Activated naive CD4-positive, alpha-beta T cell treated with anti-CD3 and anti-CD28 coated beads, Interleukin-2, amount 50 U/mL, for 24 hours (primary cell): ENCODE measurements at regions not wholly inside any gene's neighbourhood (a gene's known extent, or its start where the extent isn't known, plus 50 kb on each side); places are given as distances from the start of the nearest gene placed in this dataset.

Source experiments
- H3K27ac Mint-ChIP-seq: one replicate; pipeline ENCODE4 v1.8.0; 2021; ENCODE audit warnings: mild to moderate bottlenecking, mixed read lengths
- H3K27me3 Mint-ChIP-seq: one replicate; pipeline ENCODE4 v1.8.0; 2021; ENCODE audit warnings: mixed read lengths
- H3K36me3 Mint-ChIP-seq: one replicate; pipeline ENCODE4 v1.8.0; 2021; ENCODE audit warnings: mixed read lengths
- H3K4me1 Mint-ChIP-seq: one replicate; pipeline ENCODE4 v1.8.0; 2021; ENCODE audit warnings: mixed read lengths
- H3K4me3 Mint-ChIP-seq: one replicate; pipeline ENCODE4 v1.8.0; 2021; ENCODE audit warnings: mild to moderate bottlenecking, mixed read lengths
- H3K9me3 Mint-ChIP-seq: one replicate; pipeline ENCODE4 v1.8.0; 2021; ENCODE audit warnings: mixed read lengths

- Mint-ChIP-seq H3K4me3 (peak overlapping the region; percentile 67), H3K4me1 (no peaks in the 10 kb centered on the region), H3K36me3 (no peaks in the 10 kb centered on the region), H3K9me3 (no peaks in the 10 kb centered on the region), H3K27ac (peak overlapping the region; percentile 59), H3K27me3 (no peaks in the 10 kb centered on the region)
Observed at GRCh38 chr14:22319526-22320361, 269.3 kb downstream of the DAD1 start.

GRCh38 chr14:22318951-22319350 lies 270.1 kb downstream of the DAD1 start:
- no peaks in the 10 kb centered on the region for H3K4me1 Mint-ChIP-seq
- H3K36me3 Mint-ChIP-seq = no peaks in the 10 kb centered on the region
- no peak overlapping the region for H3K27ac Mint-ChIP-seq
- H3K27me3 Mint-ChIP-seq = no peaks in the 10 kb centered on the region
- H3K9me3 Mint-ChIP-seq = no peaks in the 10 kb centered on the region
- H3K4me3 Mint-ChIP-seq = peak overlapping the region; percentile 23

GRCh38 chr14:22316473-22316872 lies 272.6 kb downstream of the DAD1 start:
- Mint-ChIP-seq H3K36me3 (no peaks in the 10 kb centered on the region), H3K4me3 (no peak overlapping the region), H3K27me3 (no peaks in the 10 kb centered on the region), H3K4me1 (no peaks in the 10 kb centered on the region), H3K9me3 (no peaks in the 10 kb centered on the region), H3K27ac (peak overlapping the region; percentile 30)

GRCh38 chr14:22315336-22315735 lies 273.7 kb downstream of the DAD1 start:
- Mint-ChIP-seq H3K4me1 (no peaks in the 10 kb centered on the region), H3K4me3 (no peak overlapping the region), H3K27me3 (no peaks in the 10 kb centered on the region), H3K9me3 (no peaks in the 10 kb centered on the region), H3K27ac (peak overlapping the region; percentile 35), H3K36me3 (no peaks in the 10 kb centered on the region)

GRCh38 chr14:22314183-22314820 lies 274.7 kb downstream of the DAD1 start:
- H3K27me3 Mint-ChIP-seq = no peaks in the 10 kb centered on the region
- peak overlapping the region; percentile 46 for H3K27ac Mint-ChIP-seq
- peak overlapping the region; percentile 51 for H3K4me3 Mint-ChIP-seq
- H3K9me3 Mint-ChIP-seq = no peaks in the 10 kb centered on the region
- no peaks in the 10 kb centered on the region for H3K36me3 Mint-ChIP-seq
- H3K4me1 Mint-ChIP-seq = peaks cover 4% of the 10 kb centered on the region

- Mint-ChIP-seq H3K36me3 (no peaks in the 10 kb centered on the region), H3K9me3 (no peaks in the 10 kb centered on the region), H3K27me3 (no peaks in the 10 kb centered on the region), H3K4me1 (peaks cover 4% of the 10 kb centered on the region), H3K27ac (peak overlapping the region; percentile 88), H3K4me3 (no peak overlapping the region)
Observed at GRCh38 chr14:22313172-22313801, 275.7 kb downstream of the DAD1 start.

- H3K4me3 Mint-ChIP-seq = no peak overlapping the region
- H3K27me3 Mint-ChIP-seq = no peaks in the 10 kb centered on the region
- no peak overlapping the region for H3K27ac Mint-ChIP-seq
- H3K9me3 Mint-ChIP-seq = no peaks in the 10 kb centered on the region
- peaks cover 4% of the 10 kb centered on the region for H3K4me1 Mint-ChIP-seq
- no peaks in the 10 kb centered on the region for H3K36me3 Mint-ChIP-seq
Observed at GRCh38 chr14:22311636-22312035, 277.4 kb downstream of the DAD1 start.

- H3K27me3 Mint-ChIP-seq = no peaks in the 10 kb centered on the region
- H3K9me3 Mint-ChIP-seq = no peaks in the 10 kb centered on the region
- H3K4me1 Mint-ChIP-seq = peaks cover 4% of the 10 kb centered on the region
- no peak overlapping the region for H3K4me3 Mint-ChIP-seq
- no peaks in the 10 kb centered on the region for H3K36me3 Mint-ChIP-seq
- no peak overlapping the region for H3K27ac Mint-ChIP-seq
Observed at GRCh38 chr14:22305607-22306006, 283.4 kb downstream of the DAD1 start.

- no peaks in the 10 kb centered on the region for H3K27me3 Mint-ChIP-seq
- H3K36me3 Mint-ChIP-seq = no peaks in the 10 kb centered on the region
- no peak overlapping the region for H3K27ac Mint-ChIP-seq
- H3K9me3 Mint-ChIP-seq = no peaks in the 10 kb centered on the region
- H3K4me3 Mint-ChIP-seq = peak overlapping the region; percentile 23
- H3K4me1 Mint-ChIP-seq = no peaks in the 10 kb centered on the region
Observed at GRCh38 chr14:22304326-22304725, 284.7 kb downstream of the DAD1 start.

GRCh38 chr14:22303589-22304195 lies 285.3 kb downstream of the DAD1 start:
- Mint-ChIP-seq H3K27ac (no peak overlapping the region), H3K36me3 (no peaks in the 10 kb centered on the region), H3K4me1 (no peaks in the 10 kb centered on the region), H3K27me3 (no peaks in the 10 kb centered on the region), H3K4me3 (peak overlapping the region; percentile 63), H3K9me3 (no peaks in the 10 kb centered on the region)

GRCh38 chr14:22300646-22301045 lies 288.4 kb downstream of the DAD1 start:
- no peaks in the 10 kb centered on the region for H3K9me3 Mint-ChIP-seq

GRCh38 chr14:22297376-22297775 lies 291.6 kb downstream of the DAD1 start:
- H3K36me3 Mint-ChIP-seq = no peaks in the 10 kb centered on the region
- H3K27ac Mint-ChIP-seq = no peak overlapping the region
- H3K27me3 Mint-ChIP-seq = no peaks in the 10 kb centered on the region
- H3K9me3 Mint-ChIP-seq = no peaks in the 10 kb centered on the region
- no peak overlapping the region for H3K4me3 Mint-ChIP-seq
- H3K4me1 Mint-ChIP-seq = no peaks in the 10 kb centered on the region

More at GRCh38 chr14:22300646-22301045, 288.4 kb downstream of the DAD1 start:
- Mint-ChIP-seq H3K4me1 (no peaks in the 10 kb centered on the region), H3K4me3 (no peak overlapping the region), H3K27ac (no peak overlapping the region), H3K36me3 (no peaks in the 10 kb centered on the region), H3K27me3 (no peaks in the 10 kb centered on the region)

- no peak overlapping the region for H3K27ac Mint-ChIP-seq
- no peaks in the 10 kb centered on the region for H3K4me1 Mint-ChIP-seq
- H3K4me3 Mint-ChIP-seq = no peak overlapping the region
- no peaks in the 10 kb centered on the region for H3K9me3 Mint-ChIP-seq
- no peaks in the 10 kb centered on the region for H3K27me3 Mint-ChIP-seq
- H3K36me3 Mint-ChIP-seq = no peaks in the 10 kb centered on the region
Observed at GRCh38 chr14:22296722-22297121, 292.3 kb downstream of the DAD1 start.

GRCh38 chr14:22296088-22296487 lies 292.9 kb downstream of the DAD1 start:
- H3K36me3 Mint-ChIP-seq = no peaks in the 10 kb centered on the region
- no peak overlapping the region for H3K4me3 Mint-ChIP-seq
- H3K4me1 Mint-ChIP-seq = no peaks in the 10 kb centered on the region
- no peaks in the 10 kb centered on the region for H3K27me3 Mint-ChIP-seq
- H3K27ac Mint-ChIP-seq = no peak overlapping the region
- H3K9me3 Mint-ChIP-seq = no peaks in the 10 kb centered on the region

GRCh38 chr14:22291406-22291805 lies 297.6 kb downstream of the DAD1 start:
- Mint-ChIP-seq H3K27me3 (no peaks in the 10 kb centered on the region), H3K4me1 (no peaks in the 10 kb centered on the region), H3K4me3 (no peak overlapping the region), H3K9me3 (no peaks in the 10 kb centered on the region), H3K27ac (no peak overlapping the region), H3K36me3 (no peaks in the 10 kb centered on the region)

GRCh38 chr14:22289570-22289969 lies 299.5 kb downstream of the DAD1 start:
- H3K4me1 Mint-ChIP-seq = no peaks in the 10 kb centered on the region
- no peaks in the 10 kb centered on the region for H3K36me3 Mint-ChIP-seq
- H3K4me3 Mint-ChIP-seq = no peak overlapping the region
- H3K27ac Mint-ChIP-seq = no peak overlapping the region
- no peaks in the 10 kb centered on the region for H3K27me3 Mint-ChIP-seq
- H3K9me3 Mint-ChIP-seq = no peaks in the 10 kb centered on the region
